K562 (cell line): ENCODE measurements at regions not wholly inside any gene's neighbourhood (a gene's known extent, or its start where the extent isn't known, plus 50 kb on each side); places are given as distances from the start of the nearest gene placed in this dataset.

Source experiments
- ATAC-seq: fragments of 200-7000 bp; cut with Tn5 transposase; 3 replicates; pipeline ENCODE4 v1.9.1; 2020; ENCODE audit warnings: moderate library complexity
- BruUV-seq: library from RNA; stranded (reverse); fragments of 400-500 nt; replicated peaks from 2 replicates; lab custom pipeline; 2021; lab: Mats Ljungman, UMichigan
- CTCF ChIA-PET: fragments of 300-600 bp; formaldehyde crosslinking; extraction: SDS; loops from one replicate; lab custom pipeline; 2021; ENCODE audit warnings: low intra/inter-chr PET ratio; lab: Yijun Ruan, JAX
- POLR2A ChIA-PET: fragments of 300-600, 350-650 bp; sonication (Branson Sonifier 250); formaldehyde crosslinking; extraction: SDS; loops from one replicate; lab custom pipeline; 2021; ENCODE audit warnings: antibody characterized with exemption, inconsistent platforms; lab: Yijun Ruan, JAX
- DNase-seq, 4 experiments: peaks; one replicate each; pipeline versions ENCODE4 v3.0.0 to v3.0.0-alpha.2; 2011 to 2018; ENCODE audit warnings: low spot score in 3 of 4, mixed read lengths in 3 of 4; ENCODE audit errors: extremely low read depth in 1 of 4
- FAIRE-seq: peaks from 2 replicates; lab custom pipeline; 2011; peaks lifted over from hg19 to GRCh38; lab: Jason Lieb, UNC
- H2AFZ ChIP-seq: 2 replicates; pipeline ENCODE4 v1.6.0; 2011; ENCODE audit warnings: low read depth, low read length, control low read depth, inconsistent platforms
- H3K27ac ChIP-seq: fragments of 200-600 bp; 3 replicates; pipeline ENCODE4 v1.8.0; 2011; ENCODE audit warnings: low read depth, mild to moderate bottlenecking, control low read depth, inconsistent platforms, low read length, moderate library complexity, mixed read lengths; ENCODE audit errors: extremely low read depth
- H3K27me3 ChIP-seq, 2 experiments: fragments of 300-600 bp in 1 of 2; 2 replicates in 1 of 2; 3 replicates in 1 of 2; pipeline versions ENCODE4 v1.6.0 to v1.8.0; 2011; ENCODE audit warnings: inconsistent platforms in 2 of 2, low read length in 2 of 2, mild to moderate bottlenecking in 1 of 2, mixed read lengths in 1 of 2, moderate library complexity in 1 of 2; ENCODE audit not compliant: control insufficient read depth in 2 of 2, insufficient read depth in 2 of 2
- H3K36me3 ChIP-seq: fragments of 300-600 bp; 3 replicates; pipeline ENCODE4 v1.8.0; 2011; ENCODE audit warnings: mild to moderate bottlenecking, low read length, inconsistent platforms; ENCODE audit not compliant: control insufficient read depth, insufficient read depth
- H3K4me1 ChIP-seq, 2 experiments: fragments of 200-600 bp in 1 of 2; replicated peaks in 1 of 2; 2 replicates in 1 of 2; 3 replicates in 1 of 2; pipeline versions ENCODE4 v1.5.1 to v1.8.0; 2011; ENCODE audit warnings: inconsistent platforms in 2 of 2, low read length in 2 of 2, mild to moderate bottlenecking in 1 of 2, mixed read lengths in 1 of 2, moderate library complexity in 1 of 2; ENCODE audit not compliant: control insufficient read depth in 2 of 2, insufficient read depth in 2 of 2
- H3K4me2 ChIP-seq: 2 replicates; pipeline ENCODE4 v1.6.1; 2011; ENCODE audit warnings: low read length, control low read depth, inconsistent platforms, mixed read lengths; ENCODE audit not compliant: insufficient read depth
- H3K4me3 ChIP-seq: fragments of 200-600 bp; sonication (generic), shearing (Covaris generic); 2 replicates; pipeline ENCODE4 v1.5.1; 2016; ENCODE audit warnings: control low read depth, inconsistent platforms
- H3K79me2 ChIP-seq: fragments of 200-600 bp; 3 replicates; pipeline ENCODE4 v1.8.0; 2011; ENCODE audit warnings: low read length, inconsistent platforms; ENCODE audit not compliant: control insufficient read depth, insufficient read depth
- H3K9ac ChIP-seq, 2 experiments: 2 replicates each; pipeline versions ENCODE4 v1.6.0 to v1.6.1; 2011; ENCODE audit warnings: low read depth in 2 of 2, low read length in 2 of 2, control low read depth in 1 of 2, inconsistent platforms in 1 of 2, mild to moderate bottlenecking in 1 of 2, mixed read lengths in 1 of 2; ENCODE audit not compliant: insufficient read depth in 1 of 2
- H3K9me1 ChIP-seq: one replicate; pipeline ENCODE4 v1.6.0; 2011; ENCODE audit warnings: inconsistent platforms, mild to moderate bottlenecking, low read length, moderate library complexity; ENCODE audit not compliant: control insufficient read depth, insufficient read depth
- H3K9me3 ChIP-seq: replicated peaks from 2 replicates; pipeline ENCODE4 v1.5.1; 2011; ENCODE audit warnings: low read depth, low read length, inconsistent platforms; ENCODE audit not compliant: control insufficient read depth, insufficient read depth
- H4K20me1 ChIP-seq: replicated peaks from 2 replicates; pipeline ENCODE4 v1.6.1; 2011; ENCODE audit warnings: low read length, inconsistent platforms, mixed read lengths; ENCODE audit not compliant: control insufficient read depth, insufficient read depth
- ASH1L ChIP-seq: fragments of 450-650 bp; IDR thresholded peaks from 2 replicates; pipeline ENCODE4 v1.6.1; 2018; ENCODE audit warnings: borderline replicate concordance, mild to moderate bottlenecking, low read depth; ENCODE audit not compliant: partially characterized antibody
- CBX5 ChIP-seq: IDR thresholded peaks from 2 replicates; pipeline ENCODE4 v1.6.1; 2014; ENCODE audit warnings: low read depth, borderline replicate concordance
- PPARD ChIP-seq: fragments of 250-450 bp; sonication (Bioruptor Pico); IDR thresholded peaks from 2 replicates; pipeline ENCODE4 v1.8.0; 2022; ENCODE audit warnings: inconsistent platforms, mild to moderate bottlenecking, moderate library complexity
- TCF7 ChIP-seq: sonication (generic); IDR thresholded peaks from 2 replicates; pipeline ENCODE4 v1.6.1; 2016; ENCODE audit warnings: antibody characterized with exemption, borderline replicate concordance
- ZHX1 ChIP-seq: fragments of 150-350 bp; conservative IDR thresholded peaks from 2 replicates; pipeline ENCODE4 v1.6.1; 2014; ENCODE audit warnings: low read length
- WGBS: fragments of 100-300 bp; shearing (Covaris generic); methylation state at CpG from one replicate; pipeline ENCODE4 v1.1.6; 2016; ENCODE audit warnings: low coverage, mixed read lengths; ENCODE audit not compliant: insufficient coverage; ENCODE audit errors: missing lambda C conversion rate; 5-methylcytosine and 5-hydroxymethylcytosine counted together
- in situ Hi-C: fragments of 300-500 bp; cut with MboI; formaldehyde crosslinking; loops from 4 replicates; pipeline ENCODE4 v1.15.0; 2018; ENCODE audit warnings: inconsistent platforms, mixed read lengths
- intact Hi-C: fragments of 100-400 bp; cut with micrococcal nuclease; formaldehyde crosslinking; loops from 2 replicates; pipeline ENCODE4 v1.14.2; 2022

GRCh38 chr14:65846196-65846868 is 433.8 kb downstream of the FUT8 start:
- DNase-seq (no peak), ATAC-seq (no peak), FAIRE-seq (no peak)
- in situ Hi-C loops = loop anchor here (25.0 kb wide), 2 partner anchors 434 to 684 kb away; partner anchors contain the start of gene FUT8
- Histone ChIP-seq H3K27ac (no peak overlapping the region), H3K4me1 (no peaks in the 10 kb centered on the region), H3K36me3 (no peaks in the 10 kb centered on the region), H3K9ac (no peak overlapping the region), H3K4me2 (no peak overlapping the region), H3K27me3 (no peaks in the 10 kb centered on the region; a peak in 2 of 5 replicates), H3K79me2 (no peaks in the 10 kb centered on the region), H2AFZ (no peak overlapping the region), H3K4me3 (no peak overlapping the region), H3K9me1 (no peaks in the 10 kb centered on the region), H3K9me3 (no peaks in the 10 kb centered on the region), H4K20me1 (no peaks in the 10 kb centered on the region)
- intact Hi-C loops = no loop called here
- TF ChIP-seq TCF7 (no peak), ASH1L (no peak), ZHX1 (no peak), CBX5 (no peak), PPARD (CRISPR knock-in tag) (no peak)
- POLR2A ChIA-PET = no interaction called here
- WGBS = 0% methylated on average over 2 of the region's 2 CpGs
- CTCF ChIA-PET = no interaction called here
- BruUV-seq = no TSS peak
